NCI-H226 (cell line): ENCODE measurements at regions not wholly inside any gene's neighbourhood (a gene's known extent, or its start where the extent isn't known, plus 50 kb on each side); places are given as distances from the start of the nearest gene placed in this dataset.
"Not testable (repeated sequence)": the region's sequence is repeated elsewhere in the genome, so short reads cannot be mapped to it uniquely, and the experiment has no call there.

ENCODE experiments used
- DNase-seq: peaks from one replicate; pipeline ENCODE4 v3.0.0-alpha.2; 2015

DNA sequence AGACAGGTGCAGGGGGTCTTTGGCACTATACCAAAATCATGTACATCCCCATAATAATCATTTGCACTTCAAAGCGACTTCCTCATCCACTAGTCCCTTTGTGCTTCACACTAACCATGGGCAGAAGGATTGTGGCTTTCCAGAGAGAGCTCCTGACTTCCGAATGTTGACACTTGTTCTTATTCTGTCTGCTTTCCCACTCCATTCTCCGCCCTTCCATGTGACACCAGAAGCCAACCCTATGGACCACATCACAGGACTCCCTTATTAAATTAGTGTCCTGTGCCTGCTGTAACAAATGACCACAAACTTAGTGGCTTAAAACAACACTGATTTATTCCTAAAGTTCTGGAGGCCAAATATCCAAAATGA, 91.6 kb downstream of the CMC2 start:
- no peak for DNase-seq

- no peak for DNase-seq
Observed at GRCh38 chr16:80914379-80915078, 92.2 kb downstream of the CMC2 start.

GRCh38 chr16:80913397-80913796, 93.3 kb downstream of the CMC2 start:
- DNase-seq: no peak

- DNase-seq: no peak
Observed at GRCh38 chr16:80912651-80913050, 94.0 kb downstream of the CMC2 start.

DNA sequence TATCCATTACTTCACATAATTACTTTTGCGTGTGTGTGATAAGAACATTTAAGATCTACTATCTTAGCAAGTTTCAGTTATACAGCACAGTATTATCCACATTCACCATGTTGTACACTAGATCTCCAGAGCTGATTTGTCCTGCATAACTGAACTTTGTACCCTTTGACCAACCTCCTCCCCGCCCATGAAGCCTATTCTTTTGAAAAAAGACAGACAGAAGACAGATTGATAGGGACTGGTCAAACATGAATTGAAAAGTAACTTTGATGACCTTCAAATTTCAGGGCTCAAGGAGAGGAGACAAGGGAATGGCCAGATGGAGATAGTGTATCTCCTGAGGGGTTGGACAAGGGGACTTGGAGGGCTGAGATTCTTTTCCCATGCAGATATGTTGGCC, 96.3 kb downstream of the CMC2 start:
- DNase-seq: no peak

DNA sequence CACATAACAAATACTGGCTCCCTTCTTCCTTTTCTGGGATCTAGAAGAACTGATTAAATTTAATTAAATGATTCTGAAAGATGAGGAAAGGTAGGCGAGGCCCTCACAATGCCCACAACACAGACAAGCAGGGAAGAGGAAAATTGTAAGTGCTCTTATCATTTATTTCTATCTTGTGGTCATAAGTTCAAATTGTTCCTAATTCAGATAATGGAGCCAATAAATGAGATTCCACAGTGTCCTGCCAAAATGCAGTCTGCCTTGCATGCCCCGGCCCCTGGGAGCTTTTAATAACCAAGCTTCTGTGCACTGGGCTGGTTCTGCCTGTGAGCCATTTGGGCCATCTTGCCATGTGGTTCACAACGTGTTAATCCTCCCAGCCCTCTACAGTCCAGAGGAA, 97.0 kb downstream of the CMC2 start:
- DNase-seq: no peak

DNA sequence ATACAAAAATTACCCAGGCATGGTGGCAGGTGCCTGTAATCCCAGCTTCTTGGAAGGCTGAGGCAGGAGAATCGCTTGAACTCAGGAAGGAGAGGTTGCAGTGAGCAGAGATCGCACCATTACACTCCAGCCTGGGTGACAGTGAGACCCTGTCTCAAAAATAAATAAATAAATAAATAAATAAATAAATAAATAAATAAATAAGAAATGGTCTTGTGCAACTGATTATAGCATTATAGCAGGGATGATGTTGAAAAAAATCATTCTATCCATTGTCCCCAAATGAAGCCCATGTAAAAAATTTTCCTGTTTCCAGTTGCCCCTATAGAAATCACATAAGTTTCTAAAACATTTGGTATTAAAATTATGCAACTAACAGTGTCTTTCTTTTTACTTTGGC, 100.5 kb downstream of the CMC2 start:
- DNase-seq: not testable (repeated sequence)

GRCh38 chr16:80903616-80904015, 99.2 kb upstream of the CDYL2 start:
- DNase-seq: no peak

DNA sequence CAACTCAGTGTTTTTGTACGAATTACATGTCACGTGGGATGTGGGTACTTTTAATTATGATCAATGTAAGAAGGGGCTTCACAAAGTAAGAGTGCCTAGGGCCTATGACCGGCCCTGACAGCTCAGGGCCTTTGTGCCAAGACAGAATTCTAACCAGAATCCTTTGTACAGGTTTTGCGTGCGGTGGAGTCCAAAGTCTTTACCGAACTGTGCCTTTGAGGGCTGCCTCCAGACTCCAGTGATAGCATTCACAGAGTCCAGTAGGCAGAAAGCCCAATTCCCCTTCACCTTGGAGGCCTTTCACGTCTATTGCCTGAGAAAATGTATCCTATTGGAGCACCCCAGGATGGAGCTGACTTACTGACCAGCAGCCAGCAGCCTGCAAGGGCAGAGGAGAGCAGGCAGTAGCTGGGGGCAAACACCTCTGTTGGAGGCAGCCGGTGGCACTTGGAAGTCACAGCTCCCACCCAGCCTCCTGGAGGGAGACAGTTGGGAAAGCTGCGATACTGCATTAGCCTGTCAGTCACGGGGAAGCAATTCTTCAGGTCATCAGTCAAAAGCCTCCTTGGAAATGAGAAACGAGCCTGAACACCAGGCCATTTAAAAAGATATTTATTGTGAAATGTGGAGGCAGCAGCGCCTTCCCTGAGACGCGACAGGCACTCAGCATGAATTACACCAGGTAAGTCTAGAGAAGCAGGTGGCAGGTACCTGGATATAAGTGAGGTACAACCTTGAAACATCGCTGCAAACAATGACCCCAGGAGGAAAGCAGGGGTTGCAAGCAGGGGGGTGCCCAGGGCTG, 98.1 kb upstream of the CDYL2 start:
- no peak for DNase-seq

DNA sequence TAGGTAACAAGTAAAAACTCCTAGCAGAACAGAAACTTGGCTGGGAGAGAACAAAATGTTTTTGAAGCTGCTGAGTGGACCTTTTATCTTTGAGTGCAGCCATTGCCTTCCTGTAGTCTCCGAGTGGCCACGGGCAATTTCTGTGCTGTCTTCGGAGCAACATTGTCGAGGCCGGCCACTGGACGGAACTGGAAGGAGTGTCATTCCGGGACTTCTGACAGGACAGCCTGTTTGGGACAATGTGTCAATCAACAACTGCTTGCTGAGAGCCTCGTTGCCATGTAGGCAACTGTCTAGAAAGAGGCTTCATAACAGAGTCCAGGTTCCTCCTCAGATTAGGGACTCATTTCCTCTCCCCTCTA, 96.2 kb upstream of the CDYL2 start:
- no peak for DNase-seq

- DNase-seq: peak; percentile 95
Observed at GRCh38 chr16:80899809-80900592, 95.6 kb upstream of the CDYL2 start.

DNA sequence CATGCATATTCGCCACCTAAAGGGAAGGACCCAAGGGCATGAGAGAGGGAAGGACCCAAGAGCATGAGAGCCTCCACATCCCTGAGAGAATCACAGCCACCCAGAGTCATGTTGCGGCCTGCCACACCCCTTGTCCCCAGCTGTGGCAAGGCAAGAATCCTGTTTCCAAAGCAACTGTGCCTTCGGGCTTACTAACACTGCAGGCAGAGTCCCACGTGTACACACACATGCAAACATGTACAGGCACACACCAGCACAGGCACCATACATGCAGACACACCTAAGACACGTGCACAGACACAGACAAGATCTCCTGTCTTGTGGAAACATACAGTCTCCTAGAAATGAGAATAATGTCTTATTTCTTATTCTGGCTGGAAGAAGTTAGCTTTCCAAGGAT, 92.4 kb upstream of the CDYL2 start:
- DNase-seq: no peak

GRCh38 chr16:80894091-80894490, 89.7 kb upstream of the CDYL2 start:
- no peak for DNase-seq

- DNase-seq: no peak
Observed at GRCh38 chr16:80893686-80894085, 89.3 kb upstream of the CDYL2 start.

GRCh38 chr16:80892395-80892794, 88.0 kb upstream of the CDYL2 start:
- not testable (repeated sequence) for DNase-seq

DNA sequence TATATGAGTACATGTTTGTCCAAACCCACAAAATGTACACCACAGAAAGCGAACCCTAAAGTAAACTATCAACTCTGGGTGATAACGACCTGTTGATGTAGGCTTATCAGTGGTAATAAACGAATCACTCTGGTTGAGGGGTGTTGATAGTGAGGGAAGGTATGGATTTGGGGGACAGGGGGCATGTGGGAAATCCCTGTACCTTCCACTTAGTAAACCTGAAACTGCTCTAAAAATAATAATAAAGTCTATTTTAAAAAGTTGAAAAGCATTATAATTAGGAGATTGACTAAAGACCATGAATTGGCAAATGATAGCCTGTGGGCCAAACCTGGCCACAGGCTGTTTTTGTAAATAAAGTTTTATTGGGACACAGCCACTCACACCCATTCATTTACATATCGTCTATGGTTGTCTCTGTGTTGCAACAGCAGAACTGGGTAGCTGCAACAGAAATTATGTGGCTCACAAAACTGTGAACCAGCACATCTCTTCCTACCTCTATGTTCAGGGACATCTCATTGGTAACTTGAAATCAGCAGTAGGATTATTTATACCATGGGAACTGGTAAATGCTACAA, 85.5 kb upstream of the CDYL2 start:
- no peak for DNase-seq

GRCh38 chr16:80887062-80887461, 82.7 kb upstream of the CDYL2 start:
- no peak for DNase-seq

DNA sequence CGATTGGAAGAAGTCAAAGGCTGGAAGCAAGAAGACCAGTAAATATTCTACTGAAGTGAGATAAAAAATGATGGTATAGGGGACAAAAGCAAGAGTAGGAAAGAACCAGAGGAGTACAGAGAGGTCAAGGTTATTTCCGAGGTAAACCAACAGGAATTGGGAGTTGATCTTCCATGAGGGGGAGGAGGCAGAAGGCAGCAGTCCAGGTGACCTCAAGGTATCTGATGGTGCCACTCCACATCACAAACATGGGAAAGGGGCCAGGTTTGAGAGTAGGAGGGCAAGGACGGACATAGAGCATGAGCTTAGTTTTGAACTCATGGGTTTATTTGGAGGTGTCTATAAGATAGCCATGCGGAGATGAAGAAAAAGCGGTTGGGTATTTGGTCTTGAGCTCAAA, 79.4 kb upstream of the CDYL2 start:
- no peak for DNase-seq

DNA sequence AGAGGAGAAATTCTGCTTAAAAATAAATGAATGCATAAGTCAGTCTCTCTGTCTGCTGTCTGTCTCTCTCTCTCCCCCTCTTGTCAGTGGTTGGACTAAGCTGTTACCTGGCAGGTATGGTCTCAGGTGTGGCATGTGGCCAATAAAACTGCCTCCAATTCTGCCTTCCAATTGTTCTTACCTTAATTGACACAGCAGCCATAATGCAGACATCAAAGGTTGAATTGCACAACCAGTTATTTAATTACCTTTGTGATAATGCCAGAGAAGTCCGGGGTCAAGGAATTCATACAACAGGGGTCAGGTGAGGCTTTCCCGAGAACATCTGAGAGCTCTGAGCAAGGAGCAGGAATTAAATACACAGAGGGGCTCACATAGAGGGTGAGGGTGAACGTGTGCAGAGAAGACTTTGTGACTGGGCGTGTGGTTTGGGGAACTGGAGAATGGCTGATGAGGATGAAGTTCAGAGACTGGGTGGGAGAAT, 78.8 kb upstream of the CDYL2 start:
- no peak for DNase-seq

DNA sequence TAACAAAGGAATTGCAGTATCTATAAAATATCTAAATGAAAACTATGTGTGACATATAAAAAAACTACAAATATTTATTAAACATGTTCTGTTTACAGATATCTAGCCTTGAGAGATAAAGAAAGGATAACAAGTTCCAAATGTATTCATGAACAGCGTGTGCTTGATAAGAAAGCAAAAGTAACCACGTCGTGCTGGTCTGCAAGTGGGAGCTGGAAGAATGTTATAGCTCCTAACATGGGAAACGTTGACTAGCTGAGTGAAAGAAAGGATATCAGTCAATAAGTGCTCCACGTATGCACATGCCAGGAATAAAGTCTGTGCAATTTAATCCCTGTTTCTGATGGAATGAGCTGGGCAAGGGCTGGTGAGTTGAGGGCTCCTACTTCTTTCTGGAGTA, 71.2 kb upstream of the CDYL2 start:
- DNase-seq: no peak

DNA sequence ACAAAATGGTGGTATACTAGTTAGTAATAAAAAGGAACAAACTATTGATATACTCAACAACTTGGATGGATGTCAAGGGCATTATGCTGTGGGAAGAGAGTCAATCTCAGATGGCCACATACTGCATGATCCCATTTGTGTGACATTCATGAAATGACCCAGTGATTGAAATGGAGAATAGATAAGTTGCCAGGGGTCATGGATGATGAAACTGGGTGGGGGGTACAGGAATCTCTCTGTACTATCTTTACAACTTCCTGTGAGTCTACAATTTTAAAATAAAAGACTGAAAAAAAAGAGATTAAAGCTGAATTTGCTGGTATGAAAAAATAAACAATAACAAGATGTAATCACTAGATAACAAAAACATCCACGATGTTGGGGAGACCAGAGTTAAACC, 70.5 kb upstream of the CDYL2 start:
- no peak for DNase-seq

DNA sequence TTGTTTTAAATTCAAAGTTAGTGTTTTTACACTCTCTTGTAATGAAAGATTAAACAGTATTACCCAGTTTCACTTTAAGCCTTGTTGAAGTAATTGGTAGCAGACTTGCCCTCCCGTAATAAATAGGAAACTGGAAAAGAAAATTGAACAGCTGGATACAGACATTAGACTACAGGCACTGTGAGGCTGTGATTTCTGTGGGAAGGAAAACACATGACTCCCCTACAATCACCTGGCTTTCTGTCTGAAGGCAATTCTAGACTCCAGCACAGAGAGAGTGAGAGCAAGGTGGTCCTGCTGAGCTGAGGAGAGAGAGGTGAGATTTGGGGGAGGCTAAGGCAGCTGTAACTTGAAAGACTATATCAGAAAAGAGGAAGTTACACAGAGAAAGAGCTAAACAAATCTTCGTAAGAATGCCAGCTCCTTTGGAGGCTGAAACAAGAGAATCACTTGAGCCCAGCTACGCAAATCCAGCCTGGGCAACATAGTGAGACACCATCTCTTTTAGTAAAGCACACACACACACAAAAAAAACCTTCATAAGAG, 57.8 kb upstream of the CDYL2 start:
- DNase-seq: no peak
